Breast epithelium (tissue), 3 donors: ENCODE measurements at regions not wholly inside any gene's neighbourhood (a gene's known extent, or its start where the extent isn't known, plus 50 kb on each side); places are given as distances from the start of the nearest gene placed in this dataset.

ENCODE experiments used
- CTCF ChIP-seq, 3 donors: fragments of 450-650 bp; IDR thresholded peaks; one replicate each; pipeline ENCODE4 v1.5.1; 2016 to 2017; ENCODE audit warnings: antibody characterized with exemption in 3 of 3, mild to moderate bottlenecking in 3 of 3, moderate library complexity in 3 of 3
- POLR2A ChIP-seq: fragments of 450-650 bp; IDR thresholded peaks from one replicate; pipeline ENCODE4 v1.6.1; 2016; ENCODE audit warnings: antibody characterized with exemption, mild to moderate bottlenecking, moderate library complexity
- POLR2AphosphoS5 ChIP-seq, 3 donors: sonication (generic); formaldehyde crosslinking; IDR thresholded peaks; one replicate each; pipeline ENCODE4 v1.6.1; 2017; ENCODE audit warnings: antibody characterized with exemption in 3 of 3

DNA sequence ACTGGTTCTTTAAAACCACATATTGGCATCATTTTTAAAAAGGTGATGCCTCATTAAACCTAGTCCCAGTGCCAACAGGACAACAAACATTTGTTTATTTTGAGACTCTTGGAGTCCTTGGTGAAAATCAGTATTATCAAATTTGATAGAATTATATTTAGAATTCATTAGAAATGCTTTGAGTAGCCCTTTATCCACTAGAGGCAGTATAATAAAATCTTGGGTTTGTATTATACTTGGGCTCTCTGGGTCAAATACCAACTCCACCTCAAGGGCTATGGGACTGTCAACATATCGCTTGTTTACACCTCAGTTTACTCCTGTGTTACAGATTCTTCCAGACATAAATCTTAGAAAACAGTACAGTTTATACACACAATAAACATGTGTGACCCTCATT, 335.7 kb upstream of the FSTL5 start:
- TF ChIP-seq POLR2AphosphoS5 (IDR thresholded peaks at IDR 0.05) (no peak), POLR2A (no peak), CTCF (IDR thresholded peaks at IDR 0.05) (no peak)
